SK-N-MC (cell line): ENCODE measurements at regions not wholly inside any gene's neighbourhood (a gene's known extent, or its start where the extent isn't known, plus 50 kb on each side); places are given as distances from the start of the nearest gene placed in this dataset.
A peak's percentile ranks its signal among the peaks of the same experiment; 100 is the strongest.
"Not testable (repeated sequence)": the region's sequence is repeated elsewhere in the genome, so short reads cannot be mapped to it uniquely, and the experiment has no call there.

Source experiments
- DNase-seq: peaks from one replicate; pipeline ENCODE4 v3.0.0-alpha.2; 2011; ENCODE audit warnings: low read depth, low spot score
- H3K27ac ChIP-seq: fragments of 200-600 bp; sonication (generic); 2 replicates; pipeline ENCODE4 v1.5.1; 2016; ENCODE audit warnings: mixed run types
- H3K36me3 ChIP-seq: fragments of 200-600 bp; sonication (generic); 2 replicates; pipeline ENCODE4 v1.6.1; 2017; ENCODE audit warnings: antibody characterized with exemption, low read length, mixed read lengths; ENCODE audit not compliant: insufficient read depth
- H3K4me3 ChIP-seq: fragments of 200-600 bp; sonication (generic); 2 replicates; pipeline ENCODE4 v1.5.1; 2016
- H3K9ac ChIP-seq: fragments of 200-600 bp; sonication (generic); 2 replicates; pipeline ENCODE4 v1.8.0; 2017; ENCODE audit warnings: mixed run types, mixed read lengths; ENCODE audit not compliant: insufficient read length
- H3K9me3 ChIP-seq: fragments of 200-600 bp; sonication (generic); 2 replicates; pipeline ENCODE4 v1.6.1; 2017; ENCODE audit warnings: low read depth, mild to moderate bottlenecking, antibody characterized with exemption, low read length, moderate library complexity, mixed read lengths
- EZH2 ChIP-seq: fragments of 200-600 bp; sonication (generic); IDR thresholded peaks from one replicate; pipeline ENCODE4 v1.6.1; 2017; ENCODE audit warnings: antibody characterized with exemption
- FOXP2 ChIP-seq: optimal IDR thresholded peaks from 2 replicates; pipeline ENCODE3; 2011; ENCODE audit warnings: mild to moderate bottlenecking, moderate library complexity; ENCODE audit not compliant: insufficient read depth; ENCODE audit errors: extremely low read length, control extremely low read depth
- POLR2AphosphoS5 ChIP-seq: IDR thresholded peaks from 2 replicates; pipeline ENCODE4 v1.6.1; 2012; ENCODE audit warnings: mild to moderate bottlenecking, low read depth, low read length, borderline replicate concordance

DNA sequence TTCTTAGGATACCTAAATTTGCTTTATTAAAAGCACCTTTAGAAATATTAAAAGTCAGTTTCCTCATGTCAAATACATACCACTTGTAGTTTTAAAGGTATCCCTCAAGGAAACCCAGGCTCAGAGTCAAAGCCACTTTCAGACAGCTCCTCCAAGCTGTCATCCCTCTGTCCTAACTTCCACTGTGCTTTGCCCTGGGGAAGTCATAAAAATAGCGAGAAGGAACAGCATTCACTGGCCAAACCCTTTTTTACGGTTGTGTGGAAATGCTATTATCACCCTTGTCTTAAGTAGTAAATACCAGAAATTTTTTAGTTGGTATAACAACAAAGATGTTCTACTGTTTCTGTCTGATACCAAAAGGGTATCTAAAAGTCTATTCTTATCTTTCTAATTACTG is 680.5 kb downstream of the ZEB2 start:
- Histone ChIP-seq H3K9me3 (no peaks in the 10 kb centered on the region), H3K9ac (peak overlapping the region; percentile 51), H3K4me3 (0 out of 2 replicates have a peak overlapping the region, but pooled peaks have one; percentile 7), H3K36me3 (no peaks in the 10 kb centered on the region), H3K27ac (peak overlapping the region; percentile 98)
- TF ChIP-seq EZH2 (no peak), POLR2AphosphoS5 (no peak)
- DNase-seq, result no peak

DNA sequence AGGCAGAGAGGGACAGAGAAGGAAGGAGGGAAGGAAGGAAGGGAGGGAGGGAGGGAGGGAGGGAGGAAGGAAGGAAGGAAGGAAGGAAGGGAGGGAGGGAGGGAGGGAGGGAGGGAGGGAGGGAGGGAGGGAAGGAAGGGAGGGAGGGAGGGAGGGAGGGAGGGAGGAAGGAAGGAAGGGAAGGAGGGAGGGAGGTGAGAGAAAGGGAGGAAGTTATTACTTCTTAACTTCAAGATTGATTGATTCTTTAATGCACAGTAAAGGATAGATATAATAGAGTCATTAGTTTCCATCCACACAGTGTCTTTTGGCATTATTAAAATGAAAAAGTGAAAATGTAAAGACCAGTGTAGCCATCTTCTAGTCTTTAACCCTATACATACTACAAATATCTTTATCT is 682.9 kb downstream of the ZEB2 start:
- not testable (repeated sequence) for H3K36me3 ChIP-seq, DNase-seq, H3K4me3 ChIP-seq, H3K9me3 ChIP-seq, H3K9ac ChIP-seq
- H3K27ac ChIP-seq, result peak overlapping the region; percentile 98

DNA sequence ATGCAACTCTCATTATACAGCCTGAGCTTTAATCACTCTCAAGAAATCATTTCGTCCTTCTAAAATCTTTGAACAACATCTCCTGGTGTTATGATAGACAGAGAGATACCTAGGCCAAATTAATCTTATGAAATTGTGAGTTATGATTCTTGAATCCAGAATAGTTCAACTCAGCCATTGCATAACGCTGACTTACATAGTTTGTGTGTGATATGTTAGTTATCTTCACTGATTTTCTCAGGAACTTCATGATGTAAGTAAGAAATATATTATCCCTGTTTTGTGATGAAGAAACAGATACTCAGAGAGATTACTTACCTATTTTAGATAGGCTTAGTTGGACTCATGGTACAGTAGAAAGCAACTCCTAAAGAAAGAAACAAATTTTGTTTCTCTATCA is 684.4 kb downstream of the ZEB2 start:
- H3K9ac ChIP-seq, result peak overlapping the region; percentile 23
- H3K36me3 ChIP-seq, result no peaks in the 10 kb centered on the region
- no peak overlapping the region for H3K4me3 ChIP-seq
- H3K27ac ChIP-seq, result peak overlapping the region; percentile 98
- no peaks in the 10 kb centered on the region for H3K9me3 ChIP-seq
- DNase-seq, result no peak
- TF ChIP-seq FOXP2 (no peak), EZH2 (no peak), POLR2AphosphoS5 (no peak)

DNA sequence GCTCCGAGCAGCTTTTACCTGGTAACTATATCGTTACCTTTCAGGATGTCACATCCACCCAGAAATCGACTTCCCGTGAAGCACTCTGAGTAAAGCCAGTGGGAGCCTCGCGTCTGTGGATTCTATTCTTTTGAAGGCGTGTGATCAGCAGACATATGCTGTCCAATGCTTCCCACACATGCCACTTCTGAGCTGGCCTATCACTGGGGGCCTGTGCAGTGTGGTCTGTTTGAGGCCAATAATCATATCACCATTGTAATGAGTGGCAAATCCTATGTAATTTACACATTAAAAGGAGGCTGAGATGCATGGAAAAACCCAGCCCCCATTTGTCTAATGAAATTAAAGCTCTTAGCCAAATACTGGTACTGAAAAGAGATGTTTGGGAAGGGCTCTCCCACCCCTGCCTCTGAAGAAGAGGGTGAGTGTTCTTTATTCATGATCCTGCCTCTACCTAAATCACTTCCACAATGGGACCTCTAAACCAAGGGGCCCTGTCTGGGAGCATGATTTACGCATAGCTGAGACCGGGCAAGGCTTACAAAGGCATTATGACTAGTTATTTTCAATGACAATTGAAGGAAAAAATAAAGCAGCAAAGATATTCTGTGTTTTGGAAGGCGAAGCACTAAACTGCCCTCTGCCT is 686.8 kb downstream of the ZEB2 start:
- TF ChIP-seq EZH2 (no peak), FOXP2 (no peak), POLR2AphosphoS5 (no peak)
- no peak for DNase-seq
- Histone ChIP-seq H3K36me3 (no peaks in the 10 kb centered on the region), H3K9me3 (no peaks in the 10 kb centered on the region), H3K9ac (no peak overlapping the region), H3K4me3 (no peak overlapping the region), H3K27ac (no peak overlapping the region)

DNA sequence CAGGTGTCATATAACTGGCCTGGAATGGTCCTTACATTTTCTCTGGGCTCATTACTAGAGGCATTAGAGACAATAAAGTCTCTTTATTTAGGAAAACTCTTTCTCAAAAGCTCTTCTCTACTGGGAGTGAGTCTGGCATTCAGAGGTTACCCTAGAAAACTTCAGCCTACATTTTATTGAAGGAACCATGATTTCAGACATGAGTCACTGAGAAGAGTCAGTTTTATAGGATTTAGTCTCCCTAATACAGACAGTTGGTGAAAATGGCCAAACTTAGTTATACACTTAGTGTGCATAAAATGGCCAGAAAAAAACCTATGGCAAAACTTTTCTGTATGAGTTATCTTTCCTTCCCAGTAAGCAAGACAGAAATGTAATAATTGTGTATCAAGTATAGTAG is 689.4 kb downstream of the ZEB2 start:
- Histone ChIP-seq H3K9ac (no peak overlapping the region), H3K36me3 (no peaks in the 10 kb centered on the region), H3K9me3 (no peaks in the 10 kb centered on the region), H3K4me3 (no peak overlapping the region), H3K27ac (no peak overlapping the region)
- no peak for DNase-seq
- TF ChIP-seq FOXP2, result no peak
- TF ChIP-seq EZH2, result no peak
- TF ChIP-seq POLR2AphosphoS5, result no peak

DNA sequence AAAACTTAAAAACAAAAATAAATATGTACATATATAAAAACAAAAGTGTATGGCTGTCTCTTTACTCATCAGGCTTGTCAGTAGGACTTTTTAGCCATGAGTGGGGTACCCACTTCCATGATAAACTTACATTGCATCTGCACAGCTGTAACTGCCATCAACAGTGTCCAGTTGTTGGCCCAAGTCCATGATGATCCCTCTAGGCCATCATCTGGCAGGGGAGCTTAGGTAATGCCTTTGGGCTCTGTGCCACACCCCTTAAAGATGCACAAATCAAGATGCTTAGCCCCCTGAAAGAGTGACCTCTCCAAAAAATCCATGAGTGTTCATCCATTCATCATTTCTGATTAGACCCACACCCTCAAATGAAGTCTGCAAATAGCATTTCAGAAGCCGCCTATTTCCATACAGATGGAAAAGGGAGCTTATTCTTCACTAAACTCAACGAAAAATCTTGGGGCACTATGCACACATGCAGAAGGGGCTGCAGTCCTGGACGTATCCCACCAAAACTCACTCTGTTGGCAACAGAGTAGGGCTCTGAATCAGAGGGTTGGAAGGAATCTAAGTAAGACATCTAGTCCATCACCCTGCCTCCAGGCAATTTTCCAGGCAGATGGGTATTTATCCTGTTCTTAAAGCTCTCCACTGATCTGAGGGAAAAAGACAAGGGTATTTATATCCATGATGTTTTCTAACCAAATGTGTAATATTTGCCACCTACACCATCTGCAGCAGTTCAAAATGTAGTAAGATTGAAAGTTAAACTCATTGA is 691.0 kb downstream of the ZEB2 start:
- TF ChIP-seq POLR2AphosphoS5 (no peak), FOXP2 (no peak), EZH2 (no peak)
- H3K27ac ChIP-seq, result no peak overlapping the region
- H3K36me3 ChIP-seq, result no peaks in the 10 kb centered on the region
- no peak overlapping the region for H3K4me3 ChIP-seq
- DNase-seq, result no peak
- H3K9me3 ChIP-seq, result no peaks in the 10 kb centered on the region
- H3K9ac ChIP-seq, result no peak overlapping the region

DNA sequence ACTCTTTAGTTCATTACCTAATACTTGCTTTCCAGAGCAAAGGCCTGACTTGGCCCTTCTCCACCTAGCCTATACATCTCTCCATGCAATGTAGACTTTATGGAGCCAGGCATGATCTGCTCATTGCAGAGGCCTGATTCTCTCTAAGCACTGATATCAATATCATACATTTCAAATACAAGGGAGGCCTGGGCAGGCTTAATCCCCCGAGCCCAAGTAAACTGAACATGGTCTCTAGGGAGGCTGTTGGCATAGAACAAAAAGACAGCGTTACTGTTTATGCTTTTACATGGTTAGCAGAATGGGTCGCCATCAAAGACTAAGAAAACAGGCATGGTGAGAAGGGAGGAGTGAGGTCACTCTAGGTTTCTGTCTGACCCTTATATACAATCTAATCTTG is 695.1 kb downstream of the ZEB2 start:
- TF ChIP-seq FOXP2, result no peak
- TF ChIP-seq EZH2, result no peak
- no peak for TF ChIP-seq POLR2AphosphoS5
- DNase-seq, result no peak
- Histone ChIP-seq H3K27ac (peak overlapping the region; percentile 91), H3K36me3 (no peaks in the 10 kb centered on the region), H3K9ac (no peak overlapping the region), H3K4me3 (peak overlapping the region; percentile 40), H3K9me3 (no peaks in the 10 kb centered on the region)

DNA sequence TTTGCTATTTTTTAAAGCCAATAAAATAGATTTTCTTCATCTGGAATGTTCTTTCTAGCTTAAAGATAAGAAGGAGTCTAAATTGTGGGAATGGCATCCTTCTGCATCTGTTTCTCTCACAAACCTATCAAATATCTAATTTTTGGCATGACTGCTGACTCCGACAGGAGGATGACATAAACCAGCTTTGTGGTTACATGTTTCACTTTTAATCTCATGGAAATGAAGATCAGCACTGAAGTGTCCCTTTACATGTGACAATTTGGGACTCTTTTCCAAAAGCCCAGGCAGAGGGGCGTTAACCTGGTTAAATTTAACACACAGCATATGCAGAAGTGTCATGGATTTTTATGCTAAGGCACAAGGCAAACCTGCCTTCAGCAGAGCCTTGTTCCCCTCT is 694.7 kb downstream of the ARHGAP15 start:
- Histone ChIP-seq H3K9me3 (no peaks in the 10 kb centered on the region), H3K9ac (no peak overlapping the region), H3K27ac (peak overlapping the region; percentile 91), H3K4me3 (no peak overlapping the region), H3K36me3 (no peaks in the 10 kb centered on the region)
- no peak for DNase-seq
- TF ChIP-seq EZH2 (no peak), POLR2AphosphoS5 (no peak), FOXP2 (no peak)

DNA sequence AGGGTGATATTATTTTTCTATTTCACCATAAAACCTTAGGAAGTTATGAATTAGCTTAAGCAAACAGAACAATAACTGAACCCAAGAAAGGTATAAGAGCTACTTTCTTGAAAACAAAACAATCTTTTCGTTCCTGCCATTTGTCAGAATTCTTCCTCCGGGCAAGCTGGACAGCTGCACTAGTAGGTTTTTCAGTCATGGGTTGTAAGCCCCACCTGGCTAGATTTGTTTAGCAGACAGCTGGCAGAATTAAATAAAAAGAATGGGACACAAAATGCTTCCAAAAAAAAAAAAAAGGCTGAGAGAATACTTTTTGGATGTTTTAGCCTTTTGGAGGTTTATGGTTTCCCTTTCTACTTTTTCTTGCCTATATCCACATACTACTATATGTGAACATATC is 694.1 kb downstream of the ARHGAP15 start:
- Histone ChIP-seq H3K4me3 (no peak overlapping the region), H3K27ac (peak overlapping the region; percentile 91), H3K9ac (no peak overlapping the region), H3K9me3 (no peaks in the 10 kb centered on the region), H3K36me3 (no peaks in the 10 kb centered on the region)
- TF ChIP-seq FOXP2 (no peak), EZH2 (no peak), POLR2AphosphoS5 (no peak)
- DNase-seq, result no peak
